ENCODE measurements at regions not wholly inside any gene's neighbourhood (a gene's known extent, or its start where the extent isn't known, plus 50 kb on each side); places are given as distances from the start of the nearest gene placed in this dataset.
A peak's percentile ranks its signal among the peaks of the same experiment; 100 is the strongest.

DNA sequence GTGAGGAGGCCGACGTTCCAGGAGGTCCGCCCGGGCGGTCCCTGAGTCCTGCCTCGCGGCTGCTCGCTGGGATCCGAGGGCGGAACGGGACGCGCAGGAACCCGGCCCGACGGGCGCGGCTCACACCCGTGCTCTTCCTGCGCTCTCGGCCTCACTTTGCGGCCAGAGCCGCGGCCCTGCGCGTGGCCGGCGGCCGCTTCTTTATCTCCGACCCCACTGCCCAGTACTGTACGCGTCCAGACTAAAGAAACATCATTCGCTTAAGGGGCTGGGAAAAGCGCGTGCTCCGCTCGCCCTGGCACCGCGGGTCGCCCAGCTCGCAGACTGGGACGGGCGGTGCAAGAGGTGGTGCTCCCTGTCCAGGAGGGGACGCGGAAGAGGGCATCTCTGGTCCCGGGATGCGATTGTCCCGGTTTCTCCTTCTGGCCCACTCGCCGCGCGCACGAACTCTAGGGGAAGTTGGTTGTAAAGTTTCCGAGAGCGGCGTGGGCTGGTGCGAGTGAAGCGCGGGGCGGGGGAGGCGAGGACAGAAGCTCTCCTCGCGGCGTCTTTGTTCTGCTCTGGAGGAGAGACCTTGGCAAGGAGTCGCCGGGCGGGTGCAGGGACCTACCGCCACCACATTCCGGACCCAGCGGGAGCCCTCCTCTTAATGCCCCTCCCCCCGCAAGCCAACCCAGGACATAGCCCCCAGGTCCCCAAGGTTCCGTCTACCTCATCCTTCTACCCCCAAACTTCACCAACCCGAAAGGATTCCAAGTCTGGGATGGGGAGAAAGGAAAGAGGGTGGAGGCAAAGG is 71.0 kb downstream of the SOX4 start:
- POLR2A ChIA-PET, result interaction anchor here (0.7 kb wide), 1 partner anchor 71 kb away, joined by 6 read pairs; the partner anchor contains the start of gene SOX4

DNA sequence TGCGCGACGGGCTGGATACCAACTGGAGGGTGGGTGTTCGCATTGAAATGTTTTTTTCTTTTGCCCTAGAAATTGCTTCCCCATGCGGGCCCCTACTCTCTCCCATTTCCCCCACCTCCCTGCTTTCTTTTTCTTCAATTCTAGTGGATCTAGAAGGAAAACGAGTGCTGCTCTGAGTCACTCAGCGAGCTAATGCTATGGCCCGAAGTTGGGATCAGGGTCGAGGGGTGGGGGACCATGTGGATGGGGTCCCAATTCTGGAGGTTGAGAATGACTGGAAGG is 71.5 kb downstream of the SOX4 start:
- no peaks in the 10 kb centered on the region for H3K9me3 ChIP-seq (ENCODE audit: control insufficient read depth, insufficient read depth, low read length)
- H3K4me3 ChIP-seq (ENCODE audit: low read depth, low read length), result peak overlapping the region; percentile 81
- TF ChIP-seq, protein P1, sequence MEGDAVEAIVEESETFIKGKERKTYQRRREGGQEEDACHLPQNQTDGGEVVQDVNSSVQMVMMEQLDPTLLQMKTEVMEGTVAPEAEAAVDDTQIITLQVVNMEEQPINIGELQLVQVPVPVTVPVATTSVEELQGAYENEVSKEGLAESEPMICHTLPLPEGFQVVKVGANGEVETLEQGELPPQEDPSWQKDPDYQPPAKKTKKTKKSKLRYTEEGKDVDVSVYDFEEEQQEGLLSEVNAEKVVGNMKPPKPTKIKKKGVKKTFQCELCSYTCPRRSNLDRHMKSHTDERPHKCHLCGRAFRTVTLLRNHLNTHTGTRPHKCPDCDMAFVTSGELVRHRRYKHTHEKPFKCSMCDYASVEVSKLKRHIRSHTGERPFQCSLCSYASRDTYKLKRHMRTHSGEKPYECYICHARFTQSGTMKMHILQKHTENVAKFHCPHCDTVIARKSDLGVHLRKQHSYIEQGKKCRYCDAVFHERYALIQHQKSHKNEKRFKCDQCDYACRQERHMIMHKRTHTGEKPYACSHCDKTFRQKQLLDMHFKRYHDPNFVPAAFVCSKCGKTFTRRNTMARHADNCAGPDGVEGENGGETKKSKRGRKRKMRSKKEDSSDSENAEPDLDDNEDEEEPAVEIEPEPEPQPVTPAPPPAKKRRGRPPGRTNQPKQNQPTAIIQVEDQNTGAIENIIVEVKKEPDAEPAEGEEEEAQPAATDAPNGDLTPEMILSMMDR (IDR thresholded peaks at IDR 0.05; ENCODE audit: low read depth, low read length), result no peak
- peaks cover 4% of the 10 kb centered on the region for H3K27me3 ChIP-seq (ENCODE audit: control insufficient read depth, insufficient read depth, low read length)
- H3K27ac ChIP-seq (ENCODE audit: low read depth, low read length), result no peak overlapping the region
- no peak for DNase-seq (ENCODE audit: low read depth, low spot score)
- CTCF ChIA-PET, result no interaction called here
- POLR2A ChIA-PET, result interaction anchor here (0.7 kb wide), 1 partner anchor 71 kb away, joined by 6 read pairs; the partner anchor contains the start of gene SOX4

More for the DNA sequence above, 71.0 kb downstream of the SOX4 start:
- CTCF ChIA-PET, result interaction anchor here (0.6 kb wide), 1 partner anchor 76 kb away, joined by 3 read pairs; no protein-coding TSS in a partner anchor
- DNase-seq (ENCODE audit: low read depth, low spot score), result no peak
- peaks cover 4% of the 10 kb centered on the region for H3K27me3 ChIP-seq (ENCODE audit: control insufficient read depth, insufficient read depth, low read length)
- H3K9me3 ChIP-seq (ENCODE audit: control insufficient read depth, insufficient read depth, low read length), result no peaks in the 10 kb centered on the region
- TF ChIP-seq, protein P1 (IDR thresholded peaks at IDR 0.05; ENCODE audit: low read depth, low read length), result no peak
- H3K27ac ChIP-seq (ENCODE audit: low read depth, low read length), result peak overlapping the region; percentile 31
- peak overlapping the region; percentile 81 for H3K4me3 ChIP-seq (ENCODE audit: low read depth, low read length)

DNA sequence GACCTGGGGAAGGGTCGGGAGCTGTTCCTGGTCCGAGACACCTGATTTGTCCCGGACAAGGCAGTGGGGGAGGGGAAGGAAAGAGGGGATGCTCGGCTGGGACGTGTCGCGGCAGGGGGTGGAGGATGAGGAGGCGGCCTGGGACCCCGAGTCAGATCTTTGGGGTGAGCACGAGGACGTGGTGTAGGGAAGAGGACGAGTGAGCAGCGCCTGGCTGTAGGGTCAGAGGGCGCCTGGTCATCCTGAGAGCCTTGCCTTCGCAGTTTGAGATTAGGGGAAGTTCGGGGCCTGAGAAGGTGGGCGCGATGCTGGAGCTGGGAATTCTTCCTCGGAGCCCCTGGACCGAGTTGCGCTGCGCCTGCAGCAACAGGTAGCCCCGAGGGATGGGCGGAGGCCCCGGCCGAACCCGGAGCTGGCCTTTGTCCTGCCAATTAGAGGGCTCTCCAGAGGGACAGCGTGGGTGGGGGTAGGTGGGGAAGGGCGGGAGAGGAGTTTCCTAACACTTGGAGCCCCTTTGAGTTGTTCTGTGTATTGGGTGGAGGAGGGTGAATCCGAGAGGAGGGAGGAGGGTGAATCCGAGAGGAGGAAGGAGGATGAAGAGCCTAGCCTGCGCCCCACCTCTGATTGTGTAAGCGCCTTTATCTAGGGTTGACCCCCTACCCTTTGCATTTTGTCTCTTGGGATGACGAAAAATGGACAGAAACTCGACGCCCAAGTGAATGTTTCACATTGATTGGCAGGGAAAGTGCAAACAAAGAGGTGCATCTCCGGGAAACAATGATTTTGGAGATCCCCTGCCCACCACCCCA is 72.0 kb downstream of the SOX4 start:
- POLR2A ChIA-PET, result interaction anchor here (0.7 kb wide), 1 partner anchor 72 kb away, joined by 6 read pairs; the partner anchor contains the start of gene SOX4
- Histone ChIP-seq H3K9me3 (ENCODE audit: control insufficient read depth, insufficient read depth, low read length) (no peaks in the 10 kb centered on the region), H3K27me3 (ENCODE audit: control insufficient read depth, insufficient read depth, low read length) (peaks cover 4% of the 10 kb centered on the region), H3K4me3 (ENCODE audit: low read depth, low read length) (peak overlapping the region; percentile 81), H3K27ac (ENCODE audit: low read depth, low read length) (no peak overlapping the region)
- TF ChIP-seq, protein P1 (IDR thresholded peaks at IDR 0.05; ENCODE audit: low read depth, low read length), result no peak
- no peak for DNase-seq (ENCODE audit: low read depth, low spot score)
- CTCF ChIA-PET, result interaction anchor here (0.6 kb wide), 1 partner anchor 1190 kb away, joined by 3 read pairs; no protein-coding TSS in a partner anchor

DNA sequence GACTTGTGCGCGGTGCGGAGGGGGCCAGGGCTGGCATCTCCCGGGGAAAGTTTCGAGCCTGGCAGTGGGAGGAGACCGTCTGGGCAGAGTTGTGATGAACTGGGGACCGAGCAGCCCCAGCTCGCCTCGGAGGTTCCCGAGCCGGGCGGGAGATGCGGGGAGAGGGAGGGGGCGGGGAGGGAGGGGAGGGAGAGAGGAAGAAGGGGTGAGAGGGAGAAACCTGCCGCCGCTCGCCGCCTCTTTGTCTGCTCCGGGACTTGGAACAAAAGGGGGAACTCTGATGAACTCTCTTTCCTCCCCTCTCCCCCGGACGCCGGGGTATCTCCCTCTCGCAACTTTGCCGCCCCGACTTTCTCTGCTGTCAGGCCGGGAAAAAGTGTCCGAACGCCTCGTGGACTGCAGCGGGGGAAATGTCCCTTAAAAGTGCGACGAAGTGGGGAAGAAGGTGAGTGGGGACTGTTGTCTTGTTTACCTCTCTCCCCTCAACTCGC is 72.7 kb downstream of the SOX4 start:
- Histone ChIP-seq H3K27me3 (ENCODE audit: control insufficient read depth, insufficient read depth, low read length) (peaks cover 4% of the 10 kb centered on the region), H3K4me3 (ENCODE audit: low read depth, low read length) (peak overlapping the region; percentile 81), H3K27ac (ENCODE audit: low read depth, low read length) (no peak overlapping the region), H3K9me3 (ENCODE audit: control insufficient read depth, insufficient read depth, low read length) (no peaks in the 10 kb centered on the region)
- TF ChIP-seq, protein P1 (IDR thresholded peaks at IDR 0.05; ENCODE audit: low read depth, low read length), result no peak
- CTCF ChIA-PET, result interaction anchor here (0.6 kb wide), 1 partner anchor 1189 kb away, joined by 3 read pairs; no protein-coding TSS in a partner anchor
- no peak for DNase-seq (ENCODE audit: low read depth, low spot score)
- POLR2A ChIA-PET, result interaction anchor here (1.1 to 1.7 kb wide), 2 partner anchors 70 to 73 kb away, joined by 3 to 8 read pairs; partner anchors contain the start of gene SOX4

All from AG04450 (cell line).